HCT116 (cell line): ENCODE measurements at regions not wholly inside any gene's neighbourhood (a gene's known extent, or its start where the extent isn't known, plus 50 kb on each side); places are given as distances from the start of the nearest gene placed in this dataset.

ENCODE experiments used
- ATAC-seq: fragments of 200-7000 bp; cut with Tn5 transposase; 2 replicates; pipeline ENCODE4 v1.9.1; 2020; ENCODE audit warnings: mild to moderate bottlenecking, moderate library complexity
- BruUV-seq: library from RNA; stranded (reverse); fragments of 400-500 nt; replicated peaks from 2 replicates; lab custom pipeline; 2021; lab: Mats Ljungman, UMichigan
- CTCF ChIA-PET: fragments of 300-600 bp; sonication (Branson Sonifier 250); formaldehyde crosslinking; loops from one replicate; lab custom pipeline; 2021; ENCODE audit warnings: antibody characterized with exemption; lab: Charles Lee
- POLR2A ChIA-PET: fragments of 300-600, 350-600 bp; sonication (Branson Sonifier 250); formaldehyde crosslinking; loops from one replicate; lab custom pipeline; 2021; ENCODE audit warnings: antibody characterized with exemption; lab: Charles Lee
- RAD21 ChIA-PET, 2 experiments: fragments of 300-600 bp; sonication (Branson Sonifier 250); formaldehyde crosslinking; loops; one replicate each; lab custom pipeline; 2023; ENCODE audit warnings: low total read pairs in 2 of 2; ENCODE audit not compliant: uncharacterized antibody in 2 of 2, unreplicated experiment in 2 of 2, low non-redundant PET in 1 of 2; lab: Charles Lee
- DNase-seq: peaks from one replicate; pipeline ENCODE4 v3.0.0-alpha.2; 2010; ENCODE audit warnings: low read depth, low spot score
- H2AFZ ChIP-seq: fragments of 200-600 bp; shearing (Covaris generic), sonication (generic); 2 replicates; pipeline ENCODE4 v1.6.1; 2017; ENCODE audit warnings: low read depth, mixed run types, mixed read lengths, antibody characterized with exemption, low read length; ENCODE audit not compliant: poor library complexity, severe bottlenecking
- H3K27ac ChIP-seq: 2 replicates; pipeline ENCODE4 v1.5.1; 2012; ENCODE audit warnings: low read depth, low read length
- H3K27me3 ChIP-seq: fragments of 200-600 bp; sonication (generic); 2 replicates; pipeline ENCODE4 v1.6.1; 2016; ENCODE audit warnings: mixed run types, low read length, mixed read lengths; ENCODE audit not compliant: insufficient read depth
- H3K36me3 ChIP-seq, 2 experiments: fragments of 200-500 bp in 1 of 2; fragments of 200-600 bp in 1 of 2; sonication (Bioruptor generic) in 1 of 2; sonication (generic) in 1 of 2; 2 replicates each; pipeline versions ENCODE4 v1.5.1 to v1.6.1; 2014 to 2016; ENCODE audit warnings: low read length in 2 of 2, inconsistent platforms in 1 of 2, mixed read lengths in 1 of 2, mixed run types in 1 of 2; ENCODE audit not compliant: insufficient read depth in 2 of 2, control insufficient read depth in 1 of 2
- H3K4me1 ChIP-seq, 2 experiments: fragments of 200-600 bp in 1 of 2; sonication (generic) in 1 of 2; 2 replicates each; pipeline versions ENCODE4 v1.5.1 to v1.6.1; 2012 to 2017; ENCODE audit warnings: low read length in 2 of 2, inconsistent platforms in 1 of 2, mild to moderate bottlenecking in 1 of 2, mixed read lengths in 1 of 2, mixed run types in 1 of 2, moderate library complexity in 1 of 2; ENCODE audit not compliant: insufficient read depth in 2 of 2, control insufficient read depth in 1 of 2
- H3K4me2 ChIP-seq: fragments of 200-600 bp; sonication (generic); 2 replicates; pipeline ENCODE4 v1.6.1; 2017; ENCODE audit warnings: mixed run types, low read length, mixed read lengths
- H3K4me3 ChIP-seq, 2 experiments: fragments of 200-600 bp in 1 of 2; sonication (generic) in 1 of 2; replicated peaks in 1 of 2; 2 replicates each; pipeline ENCODE4 v1.5.1; 2011 to 2016; ENCODE audit warnings: low read length in 2 of 2, control low read depth in 1 of 2, low read depth in 1 of 2, mild to moderate bottlenecking in 1 of 2, mixed read lengths in 1 of 2, mixed run types in 1 of 2
- H3K79me2 ChIP-seq: fragments of 200-600 bp; sonication (generic); 2 replicates; pipeline ENCODE4 v1.6.1; 2017; ENCODE audit warnings: mild to moderate bottlenecking, mixed run types, low read length, moderate library complexity, mixed read lengths; ENCODE audit not compliant: insufficient read depth
- H3K9ac ChIP-seq: fragments of 200-600 bp; sonication (generic); 2 replicates; pipeline ENCODE4 v1.6.1; 2016; ENCODE audit warnings: low read length, mixed read lengths
- H3K9me2 ChIP-seq: fragments of 200-600 bp; sonication (generic), shearing (Covaris generic); 2 replicates; pipeline ENCODE4 v1.6.1; 2017; ENCODE audit warnings: mixed run types, mild to moderate bottlenecking, moderate library complexity; ENCODE audit not compliant: insufficient read depth
- H3K9me3 ChIP-seq, 2 experiments: fragments of 200-500 bp in 1 of 2; fragments of 200-600 bp in 1 of 2; sonication (Bioruptor generic) in 1 of 2; sonication (generic) in 1 of 2; 2 replicates each; pipeline ENCODE4 v1.6.1; 2014 to 2017; ENCODE audit warnings: low read length in 2 of 2, mixed read lengths in 2 of 2, inconsistent platforms in 1 of 2, low read depth in 1 of 2, mild to moderate bottlenecking in 1 of 2, mixed run types in 1 of 2, moderate library complexity in 1 of 2; ENCODE audit not compliant: control insufficient read depth in 1 of 2, insufficient read depth in 1 of 2
- H4K20me1 ChIP-seq: fragments of 200-600 bp; sonication (generic), shearing (Covaris generic); 2 replicates; pipeline ENCODE4 v1.6.1; 2017; ENCODE audit warnings: mixed run types, mild to moderate bottlenecking, moderate library complexity; ENCODE audit not compliant: insufficient read depth
- ATF3 ChIP-seq: IDR thresholded peaks from 2 replicates; pipeline ENCODE4 v1.6.1; 2012
- CBX3 ChIP-seq: IDR thresholded peaks from 2 replicates; pipeline ENCODE4 v1.6.1; 2012; ENCODE audit warnings: low read depth
- CEBPB ChIP-seq: IDR thresholded peaks from 2 replicates; pipeline ENCODE4 v1.6.1; 2012; ENCODE audit warnings: low read depth
- ELF1 ChIP-seq: IDR thresholded peaks from 2 replicates; pipeline ENCODE4 v1.6.1; 2012; ENCODE audit warnings: low read depth, borderline replicate concordance
- EZH2phosphoT487 ChIP-seq: fragments of 200-600 bp; IDR thresholded peaks from 2 replicates; pipeline ENCODE4 v1.6.1; 2018; ENCODE audit warnings: antibody characterized with exemption, borderline replicate concordance
- JUND ChIP-seq: IDR thresholded peaks from 2 replicates; pipeline ENCODE4 v1.6.1; 2012
- MAX ChIP-seq: IDR thresholded peaks from 2 replicates; pipeline ENCODE4 v1.6.1; 2012
- POLR2AphosphoS5 ChIP-seq: IDR thresholded peaks from 2 replicates; pipeline ENCODE4 v1.6.1; 2011; ENCODE audit warnings: mild to moderate bottlenecking, low read depth, low read length, moderate library complexity
- RAD21 ChIP-seq: IDR thresholded peaks from 2 replicates; pipeline ENCODE4 v1.6.1; 2012; ENCODE audit warnings: low read depth, mild to moderate bottlenecking
- ZBTB33 ChIP-seq: IDR thresholded peaks from 2 replicates; pipeline ENCODE4 v1.6.1; 2011; ENCODE audit warnings: mild to moderate bottlenecking, low read length, moderate library complexity; ENCODE audit not compliant: insufficient replicate concordance; ENCODE audit errors: extremely low read depth
- ZNF274 ChIP-seq: fragments of 200-500 bp; sonication (Bioruptor generic); IDR thresholded peaks from 2 replicates; pipeline ENCODE4 v1.6.1; 2014; ENCODE audit warnings: mild to moderate bottlenecking, low read depth, low read length, inconsistent platforms
- intact Hi-C: fragments of 100-400 bp; cut with micrococcal nuclease; formaldehyde crosslinking; loops from 2 replicates; pipeline ENCODE4 v1.10.0; 2022

GRCh38 chr3:73787620-73788019 lies 162.9 kb upstream of the PDZRN3 start (continued):
- TF ChIP-seq MAX: no peak
- TF ChIP-seq, all 23 proteins: peak for 0

- Histone ChIP-seq H3K9ac (no peak overlapping the region), H3K36me3 (no peaks in the 10 kb centered on the region), H3K9me2 (no peaks in the 10 kb centered on the region), H3K4me3 (no peak overlapping the region), H4K20me1 (no peaks in the 10 kb centered on the region), H3K4me2 (no peak overlapping the region), H3K27me3 (no peaks in the 10 kb centered on the region), H3K9me3 (peaks cover 0 to 10% of the 10 kb centered on the region in 2 experiments; a peak in 2 of 4 replicates), H2AFZ (no peak overlapping the region), H3K79me2 (no peaks in the 10 kb centered on the region), H3K4me1 (no peaks in the 10 kb centered on the region), H3K27ac (no peak overlapping the region)
- intact Hi-C loops: no loop called here
- ChIA-PET POLR2A (no interaction called here), CTCF (no interaction called here), RAD21 (no interaction called here)
- TF ChIP-seq ATF3: no peak
- TF ChIP-seq EZH2phosphoT487: no peak
- no peak for TF ChIP-seq JUND
- TF ChIP-seq CEBPB: no peak
- TF ChIP-seq ZBTB33: no peak
- no peak for TF ChIP-seq RAD21
- no peak for TF ChIP-seq CBX3
- no peak for TF ChIP-seq ELF1
- no peak for TF ChIP-seq ZNF274
- TF ChIP-seq POLR2AphosphoS5: no peak
- ATAC-seq (no peak), DNase-seq (no peak)
- BruUV-seq: no TSS peak
Measured at GRCh38 chr3:73786998-73787397, 162.3 kb upstream of the PDZRN3 start.
